Anterior cingulate cortex (tissue), 58 donors: ENCODE measurements at regions not wholly inside any gene's neighbourhood (a gene's known extent, or its start where the extent isn't known, plus 50 kb on each side); places are given as distances from the start of the nearest gene placed in this dataset.

Experiments used
- DNase-seq, 58 donors: peaks; one replicate each; lab custom pipeline; 2025; lab: John Stamatoyannopoulos, UW

DNA sequence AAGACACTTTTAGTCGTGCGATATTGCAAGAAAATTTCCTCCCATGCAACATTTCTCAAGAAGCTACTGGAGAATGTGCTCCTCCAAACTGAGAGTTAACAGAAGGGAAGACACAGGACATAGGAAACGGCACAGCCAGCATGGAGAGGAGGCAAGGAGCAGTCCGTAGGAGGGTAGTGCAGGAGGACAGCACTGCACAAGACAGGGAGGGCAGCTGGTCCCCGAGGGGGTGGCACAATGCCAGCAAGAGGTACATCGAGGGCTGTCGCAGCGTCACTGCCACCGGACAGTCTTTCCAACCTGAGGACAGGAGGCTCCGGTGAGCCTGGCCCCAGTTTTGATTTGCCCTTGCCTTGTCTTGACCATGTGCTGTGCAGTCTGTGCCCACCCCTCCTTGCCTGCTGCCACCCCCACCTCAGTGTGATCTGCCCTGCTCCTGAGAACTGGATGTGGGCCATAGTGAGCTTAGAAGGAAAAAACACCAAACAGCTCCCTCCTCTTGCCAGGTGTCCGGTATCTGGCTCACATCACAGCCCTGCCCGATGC, 81.6 kb upstream of the LAPTM4A start:
- DNase-seq: no peak

DNA sequence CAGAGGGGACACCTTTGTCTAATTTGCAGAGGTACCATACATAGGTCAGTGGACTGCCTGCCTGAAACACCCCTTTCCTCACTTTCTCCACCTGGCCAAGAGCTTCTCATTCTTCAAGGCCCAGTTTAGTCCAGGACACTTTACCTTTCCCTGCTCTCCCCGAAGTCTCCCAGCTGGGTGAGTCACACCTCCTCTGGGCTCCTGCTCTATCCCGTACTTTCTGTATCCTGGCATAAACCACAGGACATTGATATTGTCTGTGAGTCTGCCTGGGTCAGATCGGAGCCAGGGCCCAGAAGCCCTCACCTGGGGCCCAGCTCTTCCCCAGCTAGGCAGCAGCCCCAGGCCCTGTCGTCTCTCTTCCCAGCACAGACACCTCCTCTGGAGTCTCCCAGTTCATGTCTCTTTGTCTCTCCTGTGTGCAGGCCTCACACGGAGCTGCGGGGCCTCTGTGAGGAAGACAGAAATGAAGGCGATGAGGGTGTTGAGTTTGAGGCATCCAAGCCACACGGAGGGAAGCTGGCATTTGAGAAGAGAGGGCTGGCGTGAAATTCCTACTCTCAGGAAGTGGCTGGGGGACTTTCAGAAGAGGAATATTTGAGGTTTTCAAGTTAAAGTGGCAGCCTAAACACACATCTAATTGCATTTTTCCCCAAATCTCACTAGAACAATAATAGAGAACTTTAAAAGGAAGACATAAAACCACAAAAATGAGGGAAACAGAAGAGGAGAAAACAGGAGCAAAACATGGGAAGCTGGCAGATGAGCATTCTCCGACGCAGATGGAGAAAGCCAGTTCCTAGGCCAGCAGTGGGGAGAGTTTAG, 79.6 kb upstream of the LAPTM4A start:
- DNase-seq: no peak

DNA sequence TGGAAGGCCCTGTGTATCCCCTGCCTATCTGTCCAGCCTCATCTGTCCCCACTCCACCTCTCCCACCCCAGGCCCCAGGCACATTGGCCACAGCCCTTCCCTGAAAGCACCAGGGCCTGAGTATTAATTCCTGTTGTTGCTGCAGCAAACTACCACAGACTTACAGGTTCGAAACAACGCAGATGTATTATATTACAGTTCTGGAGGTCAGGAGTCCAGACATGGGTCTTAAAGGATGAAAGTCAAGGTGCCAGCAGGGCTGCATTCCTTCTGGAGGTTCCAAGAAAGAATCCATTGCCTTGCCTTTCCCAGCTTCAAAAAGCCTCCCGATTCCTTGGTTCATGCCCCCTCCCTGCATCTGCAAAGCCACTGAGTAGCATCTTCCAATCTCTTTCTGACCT, 78.7 kb upstream of the LAPTM4A start:
- DNase-seq: no peak

DNA sequence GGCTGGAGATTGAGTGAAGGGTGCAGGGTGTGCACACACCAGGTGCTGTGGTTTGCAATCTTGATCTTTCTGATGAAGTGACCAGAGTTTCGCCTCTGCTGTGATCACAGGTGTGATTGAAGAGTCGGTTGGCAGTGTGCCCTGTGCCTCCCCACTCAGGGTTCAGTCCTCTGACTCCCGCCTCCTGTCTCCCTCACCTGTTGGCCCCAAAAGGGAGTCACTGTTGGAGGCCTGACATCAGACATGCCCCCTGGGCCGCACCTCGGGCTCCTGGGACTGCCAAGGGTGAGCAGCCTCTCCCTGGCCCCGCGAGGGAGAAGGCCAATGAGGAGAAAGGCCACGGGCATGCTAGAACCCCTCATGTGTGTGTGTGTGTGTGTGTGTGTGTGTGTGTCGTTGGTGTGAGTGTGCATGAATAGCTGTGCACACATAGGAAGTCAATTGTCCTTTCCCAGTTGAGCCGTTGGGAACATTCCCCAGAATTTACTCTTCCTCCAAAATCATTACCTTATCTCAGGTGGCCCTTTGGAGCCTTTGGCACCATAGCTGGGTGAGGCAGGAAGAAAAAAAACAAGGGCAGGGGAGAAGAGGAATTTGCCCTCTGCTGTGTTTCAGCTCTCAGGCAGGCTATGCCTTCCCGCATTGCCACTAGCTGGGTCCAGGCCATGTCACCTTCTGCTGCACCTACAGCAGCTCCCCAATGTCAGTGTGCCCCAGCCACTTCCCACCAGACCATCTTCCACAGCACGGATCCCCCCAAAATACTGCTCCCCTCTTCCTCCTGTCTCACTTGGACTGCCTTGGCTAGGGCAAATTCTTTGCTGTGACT, 78.1 kb upstream of the LAPTM4A start:
- no peak for DNase-seq

DNA sequence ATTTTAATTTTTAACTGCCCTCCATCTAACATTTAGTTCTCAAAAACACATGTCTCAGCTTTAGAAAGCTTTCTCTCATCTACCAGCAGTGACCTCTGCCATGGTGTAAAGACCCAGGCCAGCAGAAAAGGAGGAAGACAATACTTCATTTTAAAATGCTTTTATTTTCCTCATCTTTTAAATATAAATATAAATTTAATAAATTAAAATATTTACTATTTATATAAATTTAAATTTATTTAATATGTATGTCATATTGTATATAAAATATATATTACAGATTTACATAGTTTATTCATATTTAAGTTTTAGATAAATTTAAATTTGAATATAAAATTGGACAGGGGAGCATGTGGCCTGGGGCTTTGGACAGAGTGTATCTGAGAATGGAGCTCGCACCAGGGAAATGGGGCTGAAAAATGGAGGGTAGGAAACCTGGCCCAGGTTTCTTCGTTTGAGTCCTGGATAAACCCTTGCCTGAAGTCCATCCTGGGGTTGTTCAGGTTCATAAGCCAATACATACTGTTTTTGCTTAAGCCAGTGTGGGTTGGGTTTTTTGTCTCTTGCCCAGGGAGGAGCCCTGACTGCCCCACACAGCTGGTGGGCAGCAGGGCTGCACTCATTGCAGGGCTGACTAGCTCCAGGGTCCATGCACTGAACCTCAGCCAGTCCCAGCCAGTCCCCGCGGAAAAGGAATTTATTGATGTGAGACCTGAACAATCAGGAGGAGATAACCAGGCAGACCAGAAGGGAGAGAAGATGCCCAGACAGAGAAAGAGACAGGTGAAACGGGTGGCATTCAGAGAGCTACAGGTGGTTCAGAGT, 77.3 kb upstream of the LAPTM4A start:
- DNase-seq: no peak

DNA sequence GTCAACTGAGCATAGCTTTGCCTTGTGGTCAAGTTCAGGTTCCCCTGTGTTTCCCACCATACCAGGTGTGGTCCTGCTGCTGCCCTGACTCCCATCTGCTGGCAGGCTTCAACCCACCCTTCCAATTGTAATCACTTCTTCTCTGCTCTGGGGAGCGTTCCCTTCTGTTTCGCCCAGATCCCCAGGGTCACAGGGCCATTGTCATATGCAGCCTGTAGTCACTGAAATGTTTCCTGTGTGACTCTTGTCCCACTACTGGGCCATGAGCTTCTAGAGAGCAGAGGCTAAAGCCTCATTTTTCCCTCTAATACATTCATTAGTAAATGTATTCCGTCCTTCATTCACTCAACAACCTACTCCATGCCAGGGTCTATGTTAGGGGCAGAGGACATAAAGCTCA, 75.0 kb upstream of the LAPTM4A start:
- DNase-seq: no peak

DNA sequence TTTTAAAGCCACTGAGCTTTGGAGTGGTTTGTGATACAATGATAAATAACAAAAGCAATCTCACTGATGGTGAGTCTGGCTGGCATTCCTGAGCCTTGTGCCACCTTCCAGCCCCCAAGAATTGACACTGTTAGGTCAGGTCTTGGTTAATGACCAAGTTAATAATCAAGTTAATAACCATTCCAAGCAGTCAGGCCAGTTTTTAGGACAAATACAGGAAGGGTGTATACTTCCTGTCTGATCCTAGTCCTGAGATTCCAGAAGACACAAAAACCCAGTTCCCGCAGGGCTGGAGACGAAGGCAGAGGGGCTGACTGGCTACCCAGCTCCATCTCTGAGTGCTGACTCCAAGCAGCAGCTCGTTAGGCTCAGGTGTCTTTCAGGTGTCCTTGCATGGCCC, 74.6 kb upstream of the LAPTM4A start:
- no peak for DNase-seq

DNA sequence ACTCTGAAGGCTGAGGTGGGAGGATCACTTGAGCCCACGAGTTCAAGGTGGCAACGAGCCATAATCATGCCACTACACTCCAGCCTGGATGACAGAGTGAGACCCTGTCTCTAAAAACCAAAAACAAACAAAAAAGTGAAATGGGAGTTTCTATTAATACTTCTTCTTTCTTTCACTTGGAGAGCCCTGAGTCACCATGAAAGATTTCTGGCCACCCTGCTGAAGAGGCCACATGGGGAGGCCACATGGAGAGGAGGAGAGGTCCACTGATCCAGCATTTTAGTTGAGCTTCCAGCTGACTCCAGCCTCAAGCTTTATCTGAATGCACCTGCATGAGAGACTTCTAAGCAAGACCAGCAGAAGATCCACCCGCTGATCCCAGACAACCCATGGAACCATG, 74.2 kb upstream of the LAPTM4A start:
- no peak for DNase-seq

DNA sequence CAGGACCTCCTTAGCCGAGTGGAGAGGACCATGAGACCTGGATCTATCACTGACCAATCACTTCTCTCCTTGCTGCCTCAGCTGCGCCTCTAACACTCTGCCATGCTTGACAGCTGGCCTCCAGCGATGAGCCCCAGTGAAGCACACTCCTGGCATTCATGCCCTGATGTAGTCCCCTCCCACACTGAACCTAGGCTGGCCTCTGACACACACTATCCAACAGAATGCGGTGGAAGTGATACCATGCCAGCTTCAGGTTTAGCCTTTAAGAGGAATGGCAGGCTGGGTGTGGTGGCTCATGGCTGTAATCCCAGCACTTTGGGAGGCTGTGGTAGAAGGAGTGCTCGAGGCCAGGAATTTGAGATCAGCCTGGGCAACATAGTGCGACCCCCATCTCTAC, 73.7 kb upstream of the LAPTM4A start:
- no peak for DNase-seq

DNA sequence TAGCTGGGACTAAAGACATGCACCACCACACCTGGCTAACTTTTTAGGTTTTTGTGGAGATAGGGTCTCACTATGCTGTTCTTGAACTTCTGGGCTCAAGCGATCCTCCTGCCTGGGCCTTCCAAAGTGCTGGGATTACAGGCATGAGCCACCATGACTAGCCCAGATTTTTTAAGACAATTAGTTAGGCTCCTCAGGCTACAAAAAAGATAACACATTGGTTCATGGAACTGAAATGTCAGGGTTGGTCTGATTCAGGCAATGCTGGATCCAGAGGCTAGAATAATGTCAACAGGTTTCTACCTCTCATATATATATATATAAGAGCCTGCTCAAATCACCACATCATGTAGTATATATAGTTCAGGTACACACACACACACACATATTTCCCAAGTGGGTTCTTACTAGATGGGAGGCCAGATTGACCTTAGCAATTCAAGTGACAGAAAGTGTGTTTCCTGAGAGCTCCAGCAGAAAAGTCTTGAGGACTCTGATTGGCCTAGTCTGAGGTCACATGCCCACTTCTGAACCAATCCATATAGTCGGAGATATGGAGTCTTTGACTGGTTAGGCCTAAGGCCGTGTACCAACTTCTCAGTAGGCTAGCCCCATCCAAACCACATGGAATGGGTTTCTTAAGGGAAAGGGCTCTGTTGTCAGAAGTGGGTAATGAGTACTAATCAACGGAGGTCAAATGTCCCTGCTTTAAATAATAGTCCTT, 72.6 kb upstream of the LAPTM4A start:
- DNase-seq: no peak

DNA sequence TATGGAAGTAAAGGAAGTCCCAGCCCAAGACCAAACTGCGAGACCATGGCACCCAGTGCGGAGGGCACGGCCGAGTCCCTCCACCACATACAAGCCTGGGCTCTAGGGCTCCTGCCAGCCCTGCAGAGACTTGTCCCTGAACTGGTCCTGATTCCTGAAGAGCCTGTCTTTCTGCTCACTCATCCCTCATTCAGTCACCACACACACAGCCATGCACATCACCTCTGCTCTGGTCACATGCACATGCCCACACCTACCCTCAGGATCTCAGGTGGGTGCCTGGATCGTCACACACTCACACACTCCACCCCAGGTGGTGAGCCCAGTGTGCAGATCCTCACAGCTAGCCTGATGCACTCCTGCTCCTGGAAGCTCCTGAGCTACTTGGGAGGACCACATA, 71.4 kb upstream of the LAPTM4A start:
- DNase-seq: no peak

DNA sequence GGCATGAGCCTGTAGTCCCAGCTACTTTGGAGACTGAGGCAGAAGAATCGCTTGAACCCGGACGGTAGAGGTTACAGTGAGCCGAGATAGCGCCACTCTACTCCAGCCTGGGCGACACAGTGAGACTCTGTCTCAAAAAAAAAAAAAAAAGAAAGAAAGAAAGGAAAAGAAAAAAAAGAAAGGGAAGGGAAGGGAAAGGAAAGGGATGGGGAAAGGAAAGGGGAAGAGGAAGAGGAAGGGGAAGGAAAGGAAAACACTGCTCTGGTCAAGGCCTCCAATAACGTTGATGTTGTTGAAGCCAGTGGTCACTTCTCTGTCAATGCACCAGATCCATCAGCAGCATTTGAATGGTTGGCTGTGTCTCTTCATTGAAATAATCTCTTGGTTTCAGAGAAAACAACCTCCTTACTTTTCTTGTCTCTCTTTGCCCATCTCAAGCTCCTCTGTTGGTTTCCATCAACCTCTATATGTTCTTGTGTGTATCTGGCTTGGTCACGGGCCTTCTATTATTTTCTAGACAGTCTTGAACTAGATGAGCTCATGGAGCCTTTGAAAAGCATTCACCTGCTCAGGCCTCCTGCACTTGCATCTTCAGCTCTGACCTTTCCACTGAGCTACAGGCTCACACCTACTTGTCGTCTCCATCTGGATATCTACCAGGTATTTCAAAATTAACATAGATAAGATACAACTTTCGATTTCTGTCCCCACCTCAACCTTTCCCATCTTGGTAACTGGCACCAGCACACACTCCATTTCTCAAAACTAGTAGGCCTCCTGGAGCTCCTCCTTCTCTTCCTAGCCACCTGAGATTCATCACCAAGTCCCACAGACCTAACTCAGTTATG, 69.4 kb upstream of the LAPTM4A start:
- DNase-seq: no peak

DNA sequence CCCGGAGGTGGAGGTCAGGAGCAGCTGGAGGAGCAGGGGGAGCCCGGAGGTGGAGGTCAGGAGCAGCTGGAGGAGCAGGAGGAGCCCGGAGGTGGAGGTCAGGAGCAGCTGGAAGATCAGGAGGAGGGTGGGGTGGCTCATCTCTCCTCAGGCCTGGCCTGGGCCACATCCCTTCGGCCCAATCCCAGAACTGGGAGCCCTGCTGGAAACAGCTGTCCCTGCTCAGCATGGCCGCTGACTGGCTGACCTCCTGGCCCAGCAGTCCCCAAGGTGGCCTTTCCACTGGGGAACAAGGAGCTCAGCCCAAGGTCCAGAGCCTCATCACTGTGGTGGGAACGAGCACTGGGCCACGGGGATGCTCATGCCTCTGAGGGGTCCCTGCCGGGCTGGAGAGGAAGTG, 66.6 kb upstream of the LAPTM4A start:
- DNase-seq: no peak

DNA sequence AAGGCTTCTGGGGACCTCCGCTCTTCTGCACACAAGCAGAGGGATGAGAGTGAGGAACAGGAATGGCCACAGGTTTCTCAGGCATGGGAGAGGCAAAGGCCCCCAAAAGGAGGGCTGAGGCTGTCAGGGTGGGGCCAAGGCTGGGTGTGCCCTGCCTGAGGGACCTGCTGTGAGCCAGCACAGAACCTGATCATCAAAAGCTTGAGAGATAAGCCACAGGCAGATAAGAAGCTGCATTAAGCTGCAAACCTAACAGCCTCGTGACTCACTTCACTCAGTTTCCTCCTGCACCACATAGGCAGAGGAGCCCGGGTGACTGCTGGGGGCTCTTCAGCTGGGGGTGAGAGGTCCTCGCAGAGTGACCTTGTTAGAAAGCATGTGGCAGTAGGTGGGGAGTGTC, 64.5 kb upstream of the LAPTM4A start:
- DNase-seq: no peak

DNA sequence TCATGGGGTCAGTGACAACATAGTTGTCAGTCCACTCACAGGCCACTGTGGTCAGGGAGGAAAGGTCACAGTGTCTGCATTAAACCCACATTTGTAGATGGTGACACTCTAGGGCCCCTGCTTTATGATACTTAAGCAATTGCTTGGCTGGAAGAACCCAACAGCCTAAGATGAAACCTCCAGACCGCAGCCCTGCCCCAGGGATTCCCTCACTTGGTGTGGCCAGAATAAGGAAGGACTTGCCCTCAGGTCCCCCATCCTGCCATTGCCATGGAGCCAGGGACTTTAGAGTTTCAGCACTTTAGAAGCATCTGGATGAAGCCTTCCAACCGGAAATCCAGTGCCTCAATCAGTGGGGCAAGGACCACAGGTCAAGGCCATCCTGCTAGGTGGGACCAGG, 63.9 kb upstream of the LAPTM4A start:
- DNase-seq: no peak

DNA sequence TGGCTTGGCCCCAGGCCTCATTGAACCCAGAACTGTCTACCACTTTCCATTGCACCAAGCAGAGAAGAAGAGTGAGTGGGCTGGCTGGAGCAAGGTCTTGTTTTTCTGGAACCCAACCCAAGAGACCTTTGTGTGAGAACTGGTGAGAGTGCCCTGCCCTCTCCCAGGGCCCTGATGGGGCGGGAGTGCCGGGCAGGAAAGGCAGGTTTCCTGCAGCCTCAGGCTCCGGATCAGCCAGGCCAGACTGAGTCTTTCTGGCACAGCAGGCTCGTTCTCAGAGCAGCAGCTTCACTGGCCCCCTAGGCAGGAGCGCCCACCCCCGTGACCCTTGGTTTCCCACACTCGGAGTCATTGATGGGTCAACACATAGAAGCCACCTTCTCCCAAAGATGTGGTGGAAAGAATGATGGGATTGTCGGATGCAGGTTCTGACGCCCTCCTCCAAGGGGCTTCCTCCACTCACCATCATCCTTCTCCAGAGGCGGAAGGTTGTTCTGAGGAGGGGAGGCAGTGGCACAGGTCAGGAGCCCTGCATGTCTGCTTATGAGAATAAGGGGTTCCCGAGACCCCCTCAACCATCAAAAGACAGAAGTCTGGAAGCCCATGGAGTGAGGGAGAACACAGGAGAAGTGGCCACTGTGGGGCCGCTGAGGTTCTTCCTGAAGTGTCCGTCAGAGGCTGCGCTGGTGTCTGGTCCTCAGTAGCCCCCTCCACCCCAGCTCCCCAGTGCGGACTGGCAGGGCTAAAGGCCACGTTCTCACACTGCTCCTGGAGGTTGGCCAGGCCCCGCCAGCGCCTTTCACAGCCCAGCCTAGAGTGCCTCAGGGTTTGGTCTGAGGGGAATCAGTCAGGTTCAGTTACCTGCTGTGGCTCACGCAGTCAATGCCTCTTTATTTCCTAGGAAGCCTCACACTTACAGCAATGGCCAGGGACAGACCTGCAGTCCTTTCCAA, 62.8 kb upstream of the LAPTM4A start:
- no peak for DNase-seq

DNA sequence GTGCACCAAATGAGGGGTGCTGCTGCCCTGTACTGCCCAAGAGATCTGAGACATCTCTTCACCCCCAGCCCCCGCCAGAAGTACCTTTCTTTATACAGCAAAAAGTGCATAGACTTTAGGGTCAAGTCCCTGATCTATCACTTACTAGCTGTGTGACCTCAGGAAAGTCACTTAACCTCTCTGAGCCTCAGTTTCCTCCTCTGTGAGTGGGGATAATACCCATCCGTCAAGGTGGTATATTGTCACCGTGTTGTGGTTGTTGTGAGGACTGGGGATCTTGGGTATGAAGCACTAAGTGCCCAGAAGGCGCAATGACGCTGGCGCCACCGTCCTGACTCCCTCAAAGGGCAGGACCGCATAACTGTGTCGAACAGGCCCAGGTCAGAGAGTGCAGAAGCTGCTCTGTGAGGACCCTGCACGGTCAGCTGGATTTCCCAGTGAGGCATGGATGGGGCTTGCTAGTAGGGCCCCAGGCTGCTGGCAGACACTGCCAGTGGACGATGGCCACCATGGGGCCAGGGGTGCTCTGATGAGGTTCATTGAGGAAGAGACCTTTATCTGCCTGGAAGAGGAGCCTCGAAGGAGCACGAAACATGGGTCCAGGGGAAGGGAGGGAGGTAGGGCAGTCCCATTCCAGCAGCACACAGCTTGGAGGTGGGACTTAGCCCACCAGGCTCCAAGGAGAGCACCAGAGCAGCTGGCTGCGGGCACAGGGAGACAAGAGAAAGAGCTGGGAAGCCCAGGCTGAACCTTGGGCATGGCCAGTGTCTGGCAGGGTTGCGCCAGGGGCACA, 61.8 kb upstream of the LAPTM4A start:
- DNase-seq: no peak
